D721Med (cell line): ENCODE measurements at regions not wholly inside any gene's neighbourhood (a gene's known extent, or its start where the extent isn't known, plus 50 kb on each side); places are given as distances from the start of the nearest gene placed in this dataset.

ENCODE experiments used
- DNase-seq: peaks from one replicate; pipeline ENCODE4 v3.0.0; 2011; ENCODE audit warnings: low spot score; ENCODE audit not compliant: insufficient read length
- FAIRE-seq: peaks from 2 replicates; lab custom pipeline; 2011; peaks lifted over from hg19 to GRCh38; lab: Jason Lieb, UNC
- TF ChIP-seq, protein P1 (sequence below): IDR thresholded peaks from 2 replicates; pipeline ENCODE4 v1.5.1; 2012; ENCODE audit warnings: mild to moderate bottlenecking, control low read depth; ENCODE audit not compliant: insufficient read depth; ENCODE audit errors: missing control alignments

DNA sequence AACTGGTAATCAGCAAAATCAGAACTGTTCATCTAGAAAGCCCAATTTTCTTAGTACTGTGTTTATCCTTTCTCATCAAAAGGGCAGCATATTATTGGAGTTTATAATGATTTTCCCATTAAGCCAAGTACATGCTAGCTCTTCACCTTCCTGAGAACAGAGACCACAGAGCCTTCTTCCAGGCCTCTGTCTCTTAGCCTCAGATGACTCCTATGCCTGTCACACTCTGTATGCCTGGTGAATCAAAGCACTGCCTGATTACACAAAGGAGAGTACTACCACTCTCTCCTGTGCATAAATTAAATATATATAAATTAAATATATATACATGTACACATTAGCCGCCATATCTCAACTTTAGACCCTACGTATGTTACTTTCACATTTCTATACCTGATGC, 636.1 kb downstream of the NTRK3 start:
- no peak for DNase-seq

GRCh38 chr15:87619161-87619960, 637.2 kb downstream of the NTRK3 start:
- DNase-seq (no peak), FAIRE-seq (no peak)
- TF ChIP-seq, protein P1, sequence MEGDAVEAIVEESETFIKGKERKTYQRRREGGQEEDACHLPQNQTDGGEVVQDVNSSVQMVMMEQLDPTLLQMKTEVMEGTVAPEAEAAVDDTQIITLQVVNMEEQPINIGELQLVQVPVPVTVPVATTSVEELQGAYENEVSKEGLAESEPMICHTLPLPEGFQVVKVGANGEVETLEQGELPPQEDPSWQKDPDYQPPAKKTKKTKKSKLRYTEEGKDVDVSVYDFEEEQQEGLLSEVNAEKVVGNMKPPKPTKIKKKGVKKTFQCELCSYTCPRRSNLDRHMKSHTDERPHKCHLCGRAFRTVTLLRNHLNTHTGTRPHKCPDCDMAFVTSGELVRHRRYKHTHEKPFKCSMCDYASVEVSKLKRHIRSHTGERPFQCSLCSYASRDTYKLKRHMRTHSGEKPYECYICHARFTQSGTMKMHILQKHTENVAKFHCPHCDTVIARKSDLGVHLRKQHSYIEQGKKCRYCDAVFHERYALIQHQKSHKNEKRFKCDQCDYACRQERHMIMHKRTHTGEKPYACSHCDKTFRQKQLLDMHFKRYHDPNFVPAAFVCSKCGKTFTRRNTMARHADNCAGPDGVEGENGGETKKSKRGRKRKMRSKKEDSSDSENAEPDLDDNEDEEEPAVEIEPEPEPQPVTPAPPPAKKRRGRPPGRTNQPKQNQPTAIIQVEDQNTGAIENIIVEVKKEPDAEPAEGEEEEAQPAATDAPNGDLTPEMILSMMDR: no peak

More for the DNA sequence above, 636.1 kb downstream of the NTRK3 start:
- FAIRE-seq: no peak
- TF ChIP-seq, protein P1: no peak

- TF ChIP-seq, protein P1: no peak
- no peak for DNase-seq
- no peak for FAIRE-seq
Observed at GRCh38 chr15:87618203-87618725, 638.3 kb downstream of the NTRK3 start.

- DNase-seq: no peak
- TF ChIP-seq, protein P1: no peak
- FAIRE-seq: no peak
Observed at GRCh38 chr15:87614704-87615103, 641.8 kb downstream of the NTRK3 start.

DNA sequence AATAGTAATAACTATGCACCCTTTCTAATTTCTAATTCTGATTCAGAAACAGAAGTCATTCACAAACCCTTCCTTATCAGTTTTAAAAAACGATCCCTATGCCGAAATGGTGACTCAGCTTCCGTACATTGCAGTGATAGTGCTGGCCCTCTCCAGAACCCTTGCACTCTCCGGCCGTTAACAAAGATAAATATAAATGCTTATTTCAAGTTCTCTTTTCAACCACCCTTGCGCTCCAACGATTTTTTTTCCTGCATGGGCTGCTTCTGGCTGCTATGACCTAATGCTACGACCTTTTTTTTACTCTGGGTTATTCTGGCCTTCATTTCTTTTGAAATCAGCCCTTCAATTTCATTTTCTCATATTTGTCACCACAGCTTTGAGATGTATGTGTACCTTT, 646.2 kb downstream of the NTRK3 start:
- TF ChIP-seq, protein P1: no peak
- no peak for FAIRE-seq
- DNase-seq: no peak

DNA sequence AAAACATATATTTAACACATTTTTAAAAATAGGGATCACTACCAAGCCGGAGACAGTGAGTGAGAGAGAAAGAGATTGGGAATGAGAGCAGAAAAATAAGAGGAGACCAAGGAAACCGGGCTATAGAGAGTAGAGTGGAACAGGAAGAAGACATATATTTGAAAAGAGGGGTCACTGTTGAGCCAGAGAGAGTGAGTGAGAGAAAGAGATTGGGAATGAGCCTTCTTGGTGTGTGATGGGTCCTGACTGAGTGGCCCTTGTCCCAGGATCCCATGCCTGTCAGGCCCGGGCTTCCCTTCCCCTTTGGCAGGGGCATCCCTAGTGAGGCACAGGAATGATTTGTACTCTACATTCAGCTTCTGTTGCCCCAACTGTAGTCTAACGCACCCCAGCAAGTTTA, 646.6 kb downstream of the NTRK3 start:
- FAIRE-seq (no peak), DNase-seq (no peak)
- TF ChIP-seq, protein P1: no peak

GRCh38 chr15:87609474-87609873, 647.1 kb downstream of the NTRK3 start:
- TF ChIP-seq, protein P1: no peak
- FAIRE-seq (no peak), DNase-seq (no peak)
